Activated CD4-positive, alpha-beta T cell treated with anti-CD3 and anti-CD28 coated beads for 48 hours (primary cell): ENCODE measurements at regions not wholly inside any gene's neighbourhood (a gene's known extent, or its start where the extent isn't known, plus 50 kb on each side); places are given as distances from the start of the nearest gene placed in this dataset.
"Not testable (repeated sequence)": the region's sequence is repeated elsewhere in the genome, so short reads cannot be mapped to it uniquely, and the experiment has no call there.

Experiments
- DNase-seq: peaks from one replicate; pipeline ENCODE4 v3.0.0-alpha.2; 2020

DNA sequence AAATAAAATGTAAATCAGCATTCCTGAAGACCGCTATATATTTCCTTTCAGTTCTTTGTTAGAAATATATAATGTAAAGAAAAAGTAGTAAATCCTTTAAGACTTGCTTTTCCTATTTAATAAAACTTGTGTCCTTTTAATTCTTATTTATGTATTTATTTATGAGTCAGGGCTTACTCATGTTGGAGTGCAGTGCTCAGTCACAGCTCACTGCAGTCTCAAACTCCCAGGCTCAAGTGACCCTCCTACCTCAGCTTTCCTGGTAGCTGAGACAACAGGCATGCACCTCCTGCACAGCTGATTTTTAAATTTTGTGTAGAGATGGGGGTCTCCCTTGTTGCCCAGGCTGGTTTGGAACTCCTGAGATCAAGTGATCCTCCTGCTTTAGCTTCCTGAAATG, 724.5 kb downstream of the ANKRD7 start:
- no peak for DNase-seq

DNA sequence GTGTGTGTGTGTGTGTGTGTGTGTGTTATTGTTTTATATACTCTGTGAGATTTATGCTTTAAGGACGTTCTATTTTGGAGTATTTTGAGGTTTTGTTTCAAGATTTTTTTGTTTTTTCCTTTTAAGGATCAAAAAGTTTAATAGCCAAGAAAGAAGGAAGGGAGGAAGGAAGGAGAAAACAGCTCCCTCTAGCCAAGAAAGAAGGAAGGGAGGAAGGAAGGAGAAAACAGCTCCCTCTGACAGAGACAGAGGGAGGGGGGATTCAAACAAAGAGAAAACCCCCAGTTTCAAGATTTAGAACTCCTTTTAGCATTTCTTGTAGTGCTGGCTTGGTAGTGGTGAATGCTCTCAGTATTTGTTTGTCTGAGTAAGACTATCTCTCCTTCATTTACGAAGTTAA, 731.8 kb downstream of the ANKRD7 start:
- DNase-seq: not testable (repeated sequence)

DNA sequence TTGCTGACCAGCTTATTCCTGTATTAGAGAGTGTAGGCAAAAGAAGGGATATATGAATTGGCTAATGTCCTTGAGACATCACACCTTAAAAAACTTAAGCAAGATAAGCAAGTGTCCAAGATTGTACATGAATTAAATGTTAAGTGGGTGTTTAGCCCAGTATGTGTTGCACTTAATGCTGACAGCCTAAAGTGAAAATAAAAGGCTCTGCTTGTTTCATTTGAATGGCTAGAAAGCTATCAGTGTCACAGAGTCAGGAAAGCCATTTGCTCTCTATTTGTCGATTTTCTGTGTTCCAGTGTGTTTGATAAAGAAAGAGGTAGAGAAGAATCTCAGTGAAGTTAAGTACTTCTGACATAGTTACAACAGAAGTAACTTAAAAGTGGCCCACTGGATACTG, 744.9 kb downstream of the ANKRD7 start:
- no peak for DNase-seq

DNA sequence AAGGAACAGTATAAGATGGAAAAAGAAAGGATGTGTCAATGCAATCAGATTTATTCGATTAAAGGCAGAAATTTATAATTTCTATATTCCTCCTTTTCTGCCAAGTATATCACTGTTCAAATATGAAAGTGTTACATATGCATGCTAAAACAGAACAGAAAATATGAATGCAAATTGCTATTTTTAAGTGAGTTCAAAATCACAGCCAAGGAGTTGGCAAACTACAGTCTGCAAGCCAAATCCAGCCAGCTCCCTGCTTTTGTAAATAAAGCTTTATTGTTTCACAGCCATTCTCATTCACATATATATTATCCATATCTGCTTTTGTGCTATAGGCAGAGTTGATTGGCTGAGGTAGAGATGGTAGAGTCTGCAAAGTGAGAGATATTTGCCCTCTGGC, 747.2 kb downstream of the ANKRD7 start:
- no peak for DNase-seq

DNA sequence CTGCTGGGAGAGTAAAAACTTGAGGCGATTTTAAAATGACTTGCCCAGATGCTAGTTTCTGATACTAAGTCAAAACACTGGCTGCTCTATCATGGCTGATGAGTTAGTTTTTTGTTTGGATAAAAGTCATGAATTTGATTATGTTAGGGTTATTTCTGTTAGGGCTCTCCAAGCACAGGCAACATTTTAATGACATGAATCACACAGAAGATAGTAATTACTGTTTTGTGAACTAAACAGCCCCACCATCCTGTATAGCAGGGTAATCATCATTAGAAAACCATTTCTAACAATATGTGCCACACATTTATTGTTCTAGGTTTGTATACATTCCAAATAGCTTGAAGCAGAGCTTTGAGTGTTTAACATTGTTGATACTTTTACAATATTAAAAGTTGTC, 750.3 kb downstream of the ANKRD7 start:
- DNase-seq: no peak

DNA sequence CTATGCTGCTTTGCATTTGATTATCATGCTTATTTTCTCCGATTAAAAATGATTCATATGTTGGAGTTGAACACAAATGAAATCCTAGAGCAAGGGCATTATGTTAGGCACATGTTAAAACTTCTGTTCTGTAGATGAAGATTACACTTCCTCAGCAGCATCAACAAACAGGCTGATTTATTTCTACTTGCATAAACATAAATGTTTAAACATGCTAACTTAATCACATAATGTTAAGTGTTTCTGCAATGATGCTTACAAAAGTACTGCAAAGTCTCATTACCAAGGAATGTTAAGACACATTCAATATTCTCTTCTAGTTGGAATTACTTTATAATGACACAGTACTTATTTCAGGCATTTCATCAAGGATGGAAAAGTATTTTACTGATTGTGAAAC, 770.8 kb downstream of the ANKRD7 start:
- no peak for DNase-seq

DNA sequence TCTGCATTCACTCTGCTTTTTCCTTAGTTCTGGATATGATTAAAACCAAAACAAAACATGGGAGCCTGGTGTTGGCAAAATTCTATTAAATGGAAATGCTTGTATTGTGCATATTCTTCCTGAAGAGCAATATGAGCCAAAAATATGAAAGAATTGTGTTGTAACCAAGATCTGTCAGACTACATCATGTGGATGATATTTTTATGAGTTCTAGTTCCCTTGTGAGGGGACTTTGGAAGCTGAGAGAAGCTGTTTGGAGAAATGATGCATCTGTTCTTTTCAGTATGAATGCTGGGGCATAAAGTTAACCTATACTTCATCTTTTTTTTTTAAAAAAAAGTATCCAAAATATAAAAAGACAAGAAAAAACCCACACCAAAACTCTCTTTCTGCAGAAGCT, 782.7 kb downstream of the ANKRD7 start:
- DNase-seq: no peak

DNA sequence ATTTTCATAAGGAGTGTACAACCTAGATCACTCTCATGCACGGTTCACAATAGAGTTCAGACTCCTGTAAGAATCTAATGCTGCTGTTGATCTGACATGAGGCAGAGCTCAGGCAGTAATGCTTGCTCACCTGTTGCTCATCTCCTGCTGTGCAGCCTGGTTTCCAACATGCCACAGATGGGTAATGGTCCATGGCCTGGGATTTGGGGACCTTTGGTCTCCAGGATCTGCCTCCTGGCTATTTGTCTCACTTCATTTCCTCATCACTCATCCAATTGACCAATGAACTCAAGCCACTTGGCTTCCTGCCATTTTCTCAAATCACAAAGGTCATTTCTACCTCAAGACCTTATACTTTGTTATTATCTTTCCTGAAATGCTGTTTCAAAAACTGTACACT, 786.1 kb downstream of the ANKRD7 start:
- no peak for DNase-seq

DNA sequence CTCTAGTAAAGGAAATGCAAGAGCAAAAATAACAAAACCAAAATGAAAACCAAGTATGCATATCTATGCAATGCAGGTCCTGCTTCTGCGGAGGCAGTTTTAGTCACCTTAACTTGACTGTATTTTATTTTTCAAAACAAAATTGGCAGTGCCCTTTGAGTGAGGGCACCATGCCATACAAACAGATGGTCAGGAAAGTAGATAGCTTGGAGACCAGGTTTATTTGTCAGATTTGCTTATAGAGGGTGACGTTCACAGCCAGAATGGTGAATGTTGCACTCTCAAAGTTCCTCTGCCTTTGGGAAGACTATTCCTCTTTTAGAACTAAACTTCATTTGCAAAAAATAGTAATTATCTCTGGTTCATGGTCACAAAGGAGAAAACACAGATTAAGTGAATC, 801.9 kb downstream of the ANKRD7 start:
- DNase-seq: no peak

DNA sequence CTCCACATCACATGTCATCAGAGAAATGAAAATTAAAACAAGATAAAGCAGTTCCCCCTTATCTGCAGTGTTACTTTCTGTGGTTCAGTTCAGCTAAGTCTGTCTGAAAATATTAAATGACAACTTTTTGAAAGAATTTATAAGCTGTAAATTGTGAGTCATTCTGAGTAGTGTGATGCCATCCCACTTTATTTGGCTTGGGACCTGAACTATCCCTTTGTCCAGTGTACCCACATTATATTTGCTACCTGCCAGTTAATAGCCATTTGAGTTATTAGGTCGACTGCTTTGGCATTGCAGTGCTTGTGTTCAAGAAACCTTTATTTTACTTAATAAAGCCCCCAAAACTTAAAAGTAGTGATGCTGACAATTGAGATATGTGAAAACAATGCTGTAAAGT, 804.2 kb downstream of the ANKRD7 start:
- DNase-seq: no peak

DNA sequence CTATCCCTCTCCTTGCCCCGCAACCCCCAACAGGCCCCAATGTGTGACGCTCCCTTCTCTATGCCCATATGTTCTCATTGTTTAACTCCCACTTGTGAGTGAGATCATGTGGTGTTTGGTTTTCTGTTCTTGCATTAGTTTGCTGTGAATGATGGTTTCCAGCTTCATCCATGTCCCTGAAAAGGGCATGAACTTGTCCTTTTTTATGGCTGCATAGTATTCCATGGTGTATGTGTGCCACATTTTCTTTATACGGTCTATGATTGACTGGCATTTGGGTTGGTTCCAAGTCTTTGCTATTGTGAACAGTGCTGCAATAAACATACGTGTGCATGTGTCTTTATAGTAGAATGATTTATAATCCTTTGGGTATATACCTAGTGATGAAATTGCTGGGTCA, 807.6 kb downstream of the ANKRD7 start:
- not testable (repeated sequence) for DNase-seq

DNA sequence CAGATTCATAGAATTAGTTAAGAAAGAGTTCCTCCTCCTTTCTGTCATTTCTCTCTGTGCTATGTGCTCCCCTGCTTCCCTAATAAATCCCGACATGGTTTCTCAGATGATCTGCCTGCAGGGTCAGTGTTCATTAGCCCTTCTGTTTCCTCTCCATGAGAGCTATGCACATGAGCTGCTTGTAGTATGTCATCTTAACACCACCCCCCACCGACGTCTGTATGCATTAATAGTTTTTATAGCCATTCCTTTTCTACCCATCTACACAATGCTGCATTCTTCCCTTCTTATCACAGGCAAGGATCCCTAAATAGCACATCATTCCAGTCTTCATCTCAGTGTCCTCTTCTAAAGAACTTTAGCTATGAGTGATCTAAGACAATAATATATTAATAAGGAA, 809.1 kb downstream of the ANKRD7 start:
- DNase-seq: no peak

DNA sequence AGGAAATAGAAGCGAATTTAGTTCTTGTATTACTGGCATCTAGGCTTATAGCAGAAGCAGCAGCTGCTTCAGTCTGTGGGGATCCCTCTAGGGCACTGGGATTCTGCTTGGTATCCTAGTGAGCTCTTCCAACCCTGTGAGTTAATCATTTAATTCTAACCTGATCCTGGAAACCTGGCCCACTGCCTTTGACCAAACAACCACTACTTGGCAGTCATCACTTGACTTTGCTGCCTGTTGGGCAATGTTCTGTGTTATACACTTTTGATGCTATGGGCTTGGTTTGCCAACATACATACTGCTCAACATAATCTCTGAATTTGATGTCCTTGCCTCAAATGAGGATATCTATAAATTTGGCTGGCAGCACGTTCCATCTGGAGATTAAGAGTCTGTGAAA, 813.4 kb downstream of the ANKRD7 start:
- no peak for DNase-seq

DNA sequence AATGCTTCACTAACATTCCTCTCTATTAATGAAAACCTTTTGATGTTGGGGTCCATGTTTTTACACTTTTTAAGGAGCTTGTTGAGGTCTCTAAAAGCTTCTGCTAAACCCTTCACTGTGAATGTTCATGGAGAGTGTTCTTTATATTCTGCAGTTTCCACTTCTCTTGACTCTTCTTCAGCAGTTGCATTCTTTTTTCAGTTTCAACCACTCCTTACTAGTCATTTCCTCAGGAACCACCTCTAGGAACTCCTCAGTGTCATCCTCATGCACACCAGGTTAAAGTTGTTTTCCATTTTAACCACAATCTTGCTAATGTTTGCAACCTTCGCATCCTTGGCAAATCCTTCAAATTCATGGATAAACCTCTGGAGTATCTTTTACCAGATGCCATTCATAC, 821.6 kb downstream of the ANKRD7 start:
- DNase-seq: no peak

DNA sequence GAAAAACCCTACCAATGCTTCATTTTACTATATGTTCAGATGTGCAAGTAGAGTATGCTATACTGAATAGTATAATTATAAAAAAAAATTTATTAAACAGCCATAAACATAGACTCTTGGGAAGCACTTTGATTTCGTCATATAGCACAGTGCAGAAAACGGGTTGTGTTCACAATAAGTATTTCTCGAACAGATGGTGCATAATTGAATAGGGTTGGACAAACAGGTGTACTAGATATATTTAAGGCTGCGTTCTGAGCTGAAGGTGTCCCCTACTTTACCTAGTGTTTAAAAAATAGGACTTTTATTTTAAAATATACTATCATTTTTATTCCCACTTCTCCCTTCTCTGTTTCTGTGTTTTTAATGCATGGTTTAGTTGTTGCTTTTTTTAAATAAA, 841.5 kb downstream of the ANKRD7 start:
- DNase-seq: no peak

DNA sequence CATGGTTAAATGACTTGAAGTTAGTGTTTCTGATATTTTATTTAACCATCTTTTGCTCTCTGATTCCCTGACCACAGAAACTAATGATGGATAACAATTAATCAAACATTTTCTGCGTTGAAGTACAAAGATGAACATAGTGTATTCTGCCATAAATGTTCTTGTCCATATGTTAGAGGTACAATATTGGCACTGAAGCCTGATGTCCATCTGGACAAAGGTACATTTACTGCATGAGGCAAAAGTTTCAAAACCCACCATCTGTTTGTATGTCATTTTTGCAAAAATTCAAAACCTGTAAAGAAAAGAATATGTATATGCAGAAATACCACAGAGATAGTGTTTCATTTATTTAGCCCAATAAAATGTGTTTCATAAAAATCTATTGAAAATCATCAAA, 861.5 kb downstream of the ANKRD7 start:
- no peak for DNase-seq

DNA sequence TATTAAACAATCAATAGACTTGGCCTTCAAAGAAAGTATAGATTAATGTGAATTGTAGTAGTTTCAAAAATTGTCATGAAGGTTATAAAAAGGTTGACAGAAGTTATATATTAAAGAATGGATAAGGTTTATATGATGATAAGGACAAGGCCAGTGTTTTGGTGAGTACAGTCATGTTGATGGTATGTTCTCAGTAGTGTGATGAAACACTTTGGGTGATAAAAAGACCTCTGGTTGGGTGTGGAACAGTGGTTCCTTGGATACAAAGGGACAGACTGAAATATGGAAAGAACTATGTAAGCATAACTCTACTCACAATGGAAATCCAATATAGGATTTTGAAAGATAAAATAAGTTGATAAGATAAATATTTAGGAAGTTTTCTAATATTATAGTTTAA, 866.3 kb downstream of the ANKRD7 start:
- no peak for DNase-seq

DNA sequence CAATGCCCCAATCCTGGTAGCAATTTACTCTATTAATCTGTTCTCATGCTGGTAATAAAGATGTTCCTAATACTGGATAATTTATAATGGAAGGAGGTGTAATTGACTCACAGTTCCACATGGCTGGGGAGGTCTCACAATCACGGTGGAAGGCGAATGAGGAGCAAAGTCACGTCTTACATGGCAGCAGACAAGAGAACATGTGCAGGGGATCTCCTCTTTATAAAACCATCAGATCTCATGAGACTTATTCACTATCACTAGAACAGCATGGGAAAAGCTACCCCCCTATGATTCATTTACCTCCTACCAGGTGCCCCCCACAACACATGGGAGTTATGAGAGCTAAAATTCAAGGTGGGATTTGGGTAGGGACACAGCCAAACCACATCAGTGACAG, 872.2 kb downstream of the ANKRD7 start:
- DNase-seq: no peak

DNA sequence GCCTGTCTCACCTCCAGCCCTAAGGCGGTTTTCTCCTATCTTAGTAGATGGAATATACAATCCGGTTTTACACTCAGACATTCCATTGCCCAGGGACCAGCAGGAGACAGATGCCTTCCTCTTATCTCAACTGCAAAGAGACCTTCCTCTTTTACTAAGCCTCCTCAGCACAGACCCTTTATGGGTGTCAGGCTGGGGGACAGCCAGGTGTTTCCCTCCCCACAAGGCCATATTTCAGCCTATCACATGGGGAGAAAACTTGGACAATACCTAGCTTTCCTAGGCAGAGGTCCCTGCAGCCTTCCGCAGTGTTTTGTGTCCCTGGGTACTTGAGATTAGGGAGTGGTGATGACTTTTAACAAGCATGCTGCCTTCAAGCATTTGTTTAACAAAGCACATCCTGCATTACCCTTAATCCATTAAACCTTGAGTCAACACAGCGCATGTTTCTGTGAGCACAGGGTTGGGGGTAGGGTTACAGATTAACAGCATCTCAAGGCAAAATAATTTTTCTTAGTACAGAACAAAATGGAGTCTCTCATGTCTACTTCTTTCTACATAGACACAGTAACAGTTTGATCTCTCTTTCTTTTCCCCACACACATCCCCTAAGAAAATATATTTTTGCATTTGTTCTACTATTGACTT, 876.2 kb downstream of the ANKRD7 start:
- not testable (repeated sequence) for DNase-seq

DNA sequence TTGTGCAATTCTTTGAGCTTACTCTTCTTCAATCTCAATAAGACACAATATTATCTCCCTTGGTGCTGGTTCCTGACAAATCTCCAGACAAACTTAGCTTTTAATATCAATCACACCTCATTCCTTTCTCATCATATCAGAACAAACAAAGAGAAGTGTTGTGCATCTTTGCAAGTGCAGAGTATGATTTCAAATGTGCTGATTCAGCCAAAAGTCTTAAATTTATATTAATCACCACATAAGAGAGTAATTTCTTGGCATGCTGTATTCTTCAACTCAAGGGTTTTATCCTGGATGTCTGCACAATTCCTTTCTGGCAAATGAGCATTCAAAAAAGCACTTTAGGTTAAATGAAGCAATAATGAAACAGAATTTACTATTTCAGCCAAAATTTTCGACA, 877.8 kb downstream of the ANKRD7 start:
- no peak for DNase-seq

DNA sequence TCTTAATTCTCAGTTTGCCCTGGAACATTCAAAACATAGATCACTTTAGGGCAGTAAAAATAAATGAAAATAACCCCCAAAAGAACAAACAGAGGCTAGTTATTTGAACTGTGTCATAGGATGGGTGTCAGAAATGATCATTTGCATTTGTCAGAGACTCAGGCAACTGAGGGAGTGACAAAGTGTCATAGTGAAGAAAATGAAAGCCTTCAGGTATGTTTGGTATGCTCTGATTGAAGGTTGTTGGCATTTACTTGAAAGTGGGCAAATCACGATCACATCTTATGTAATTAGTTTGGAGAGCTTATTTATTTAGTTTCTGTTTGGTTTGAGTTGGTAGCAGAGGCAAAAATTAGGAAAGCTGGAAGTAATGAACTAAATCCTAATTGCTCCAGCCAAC, 880.9 kb downstream of the ANKRD7 start:
- no peak for DNase-seq

DNA sequence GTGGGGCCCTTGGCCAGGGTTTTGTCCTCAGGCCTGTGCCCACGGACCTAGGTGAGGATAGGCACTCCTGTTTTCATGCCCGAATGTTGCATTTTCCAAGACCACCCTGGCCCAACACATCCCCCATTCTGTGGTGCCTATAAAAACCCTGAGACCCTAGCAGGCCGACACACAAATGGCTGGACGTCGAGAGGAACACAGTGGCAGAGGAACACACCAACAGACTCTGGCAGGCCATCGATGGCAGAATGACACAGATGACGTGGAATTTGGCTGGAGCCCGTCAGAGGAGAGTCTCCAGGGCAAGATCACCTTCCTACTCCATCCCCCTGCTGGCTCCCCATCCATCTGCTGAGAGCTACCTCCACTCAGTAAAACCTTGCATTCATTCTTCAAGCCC, 898.8 kb downstream of the ANKRD7 start:
- no peak for DNase-seq

DNA sequence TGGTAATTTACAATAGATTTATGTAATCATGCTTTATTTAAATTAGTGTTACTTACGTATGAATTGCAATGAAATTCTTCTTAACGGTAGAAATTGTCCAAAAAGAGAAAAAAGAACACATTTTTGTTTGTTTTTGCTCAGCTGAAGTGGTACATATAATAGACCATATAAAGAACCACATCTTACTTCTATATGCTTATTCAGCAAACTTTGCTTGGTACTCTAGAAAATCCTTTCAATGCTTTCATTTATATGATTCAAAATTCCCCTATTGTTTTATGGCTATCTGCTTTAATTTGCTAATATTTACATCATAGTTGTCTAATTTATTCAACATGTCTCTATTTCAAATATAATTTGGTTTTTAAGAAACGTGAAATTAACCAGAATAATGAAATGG, 903.2 kb downstream of the ANKRD7 start:
- DNase-seq: no peak

DNA sequence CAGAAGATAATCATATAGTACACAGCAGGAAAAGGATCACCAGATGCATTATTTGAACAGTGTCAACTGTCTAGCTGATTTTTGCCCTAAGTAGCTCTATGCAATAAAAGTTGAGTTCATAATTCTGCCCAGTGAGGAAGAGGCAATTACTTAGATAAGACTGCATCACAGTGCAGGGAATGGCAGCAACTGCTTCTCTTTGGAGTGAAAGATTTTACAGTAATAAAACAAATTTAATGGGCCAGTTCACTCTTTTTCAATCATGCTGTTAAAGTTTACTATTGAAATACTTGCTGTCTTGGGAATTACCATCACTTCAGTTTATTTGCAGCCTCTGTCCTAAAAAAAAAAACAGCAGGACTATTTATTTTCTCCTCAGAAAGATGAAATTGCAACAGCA, 907.9 kb downstream of the ANKRD7 start:
- no peak for DNase-seq

DNA sequence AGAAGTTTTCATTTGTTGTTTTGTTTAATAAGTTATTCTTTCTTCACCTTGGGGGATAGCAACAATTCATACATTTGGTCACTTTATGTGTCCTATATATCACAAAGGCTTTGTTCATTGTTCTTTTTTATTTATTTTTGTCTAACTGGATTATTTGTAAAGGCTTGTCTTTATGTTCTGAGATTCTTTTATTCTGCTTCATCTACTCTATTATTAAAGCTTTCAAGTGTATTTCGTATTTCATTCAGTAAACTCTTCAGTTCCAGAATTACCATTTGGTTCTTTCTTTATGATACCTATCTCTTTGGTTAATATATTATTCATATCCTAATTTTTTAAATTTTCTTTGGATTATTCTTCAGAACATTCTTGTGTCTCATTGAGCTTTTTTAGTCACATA, 942.9 kb downstream of the ANKRD7 start:
- no peak for DNase-seq

DNA sequence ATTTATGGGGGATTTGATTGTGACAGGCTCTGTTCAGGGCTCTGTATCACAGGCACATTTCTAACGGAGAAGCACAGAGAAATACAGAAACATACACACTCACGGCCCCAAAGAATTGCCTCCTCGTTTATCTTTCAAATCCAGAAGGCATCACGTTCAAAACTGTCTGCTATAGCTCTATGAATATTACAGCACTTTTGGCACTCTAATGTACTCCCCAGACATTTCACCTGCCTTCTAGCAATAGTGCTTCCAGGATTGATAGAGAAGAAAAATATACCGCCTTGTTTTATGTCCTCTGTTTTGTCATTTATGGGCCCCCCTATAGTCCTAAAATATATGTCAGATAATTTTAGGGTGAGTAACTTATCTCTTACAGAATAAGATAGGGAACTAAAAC, 947.5 kb downstream of the ANKRD7 start:
- DNase-seq: no peak
